Endothelial cell of umbilical vein (primary cell): ENCODE measurements at regions not wholly inside any gene's neighbourhood (a gene's known extent, or its start where the extent isn't known, plus 50 kb on each side); places are given as distances from the start of the nearest gene placed in this dataset.

Experiments used
- BruUV-seq: library from RNA; stranded (reverse); fragments of 400-500 nt; replicated peaks from 2 replicates; lab custom pipeline; 2021; lab: Mats Ljungman, UMichigan
- CTCF ChIA-PET: fragments of 300-600, 350-600 bp; sonication (Branson Sonifier 250); formaldehyde crosslinking; loops from one replicate; lab custom pipeline; 2021; ENCODE audit warnings: antibody characterized with exemption, inconsistent platforms; lab: Charles Lee
- POLR2A ChIA-PET: fragments of 300-600, 350-600 bp; sonication (Branson Sonifier 250); formaldehyde crosslinking; loops from one replicate; lab custom pipeline; 2021; ENCODE audit warnings: antibody characterized with exemption, inconsistent platforms; lab: Charles Lee
- DNase-seq: peaks from one replicate; pipeline ENCODE4 v3.0.0-alpha.2; 2011; ENCODE audit warnings: low read depth, low spot score
- FAIRE-seq: peaks from 2 replicates; lab custom pipeline; 2011; peaks lifted over from hg19 to GRCh38; lab: Jason Lieb, UNC
- H2AFZ ChIP-seq: 2 replicates; pipeline ENCODE4 v1.6.0; 2012; ENCODE audit warnings: low read depth, low read length, control low read depth, inconsistent platforms
- H3K27ac ChIP-seq: 2 replicates; pipeline ENCODE4 v1.5.1; 2011; ENCODE audit warnings: low read depth, mild to moderate bottlenecking, control low read depth, low read length, moderate library complexity; ENCODE audit not compliant: insufficient read depth
- H3K27me3 ChIP-seq, 2 experiments: 2 replicates each; pipeline versions ENCODE4 v1.6.0 to v1.6.1; 2011; ENCODE audit warnings: low read length in 2 of 2, mixed read lengths in 1 of 2; ENCODE audit not compliant: control insufficient read depth in 2 of 2, insufficient read depth in 2 of 2
- H3K36me3 ChIP-seq, 2 experiments: 2 replicates in 1 of 2; 3 replicates in 1 of 2; pipeline ENCODE4 v1.5.1; 2011; ENCODE audit warnings: low read length in 2 of 2, mild to moderate bottlenecking in 1 of 2, moderate library complexity in 1 of 2; ENCODE audit not compliant: control insufficient read depth in 2 of 2, insufficient read depth in 2 of 2; ENCODE audit errors: extremely low read depth in 1 of 2
- H3K4me1 ChIP-seq: 3 replicates; pipeline ENCODE4 v1.5.1; 2011; ENCODE audit warnings: mild to moderate bottlenecking, low read length; ENCODE audit not compliant: control insufficient read depth, insufficient read depth; ENCODE audit errors: extremely low read depth
- H3K4me2 ChIP-seq: 2 replicates; pipeline ENCODE4 v1.6.1; 2011; ENCODE audit warnings: low read length, control low read depth, mixed read lengths; ENCODE audit not compliant: insufficient read depth
- H3K4me3 ChIP-seq, 3 experiments: fragments of 200-600 bp in 1 of 3; sonication (generic), shearing (Covaris generic) in 1 of 3; replicated peaks in 1 of 3; 2 replicates each; pipeline ENCODE4 v1.5.1; 2011 to 2016; ENCODE audit warnings: control low read depth in 3 of 3, low read length in 3 of 3, mild to moderate bottlenecking in 2 of 3, inconsistent platforms in 1 of 3, low read depth in 1 of 3, moderate library complexity in 1 of 3; ENCODE audit not compliant: insufficient read depth in 1 of 3
- H3K79me2 ChIP-seq: 2 replicates; pipeline ENCODE4 v1.6.0; 2012; ENCODE audit warnings: low read length, inconsistent platforms; ENCODE audit not compliant: control insufficient read depth, insufficient read depth
- H3K9ac ChIP-seq: replicated peaks from 2 replicates; pipeline ENCODE3; 2011; ENCODE audit warnings: low read length, control low read depth; ENCODE audit not compliant: insufficient read depth; ENCODE audit errors: extremely low read depth
- H3K9me1 ChIP-seq: replicated peaks from 3 replicates; pipeline ENCODE4 v1.6.0; 2011; ENCODE audit warnings: mild to moderate bottlenecking, low read length; ENCODE audit not compliant: control insufficient read depth, insufficient read depth; ENCODE audit errors: extremely low read depth
- H3K9me3 ChIP-seq: replicated peaks from 2 replicates; pipeline ENCODE4 v1.5.1; 2012; ENCODE audit warnings: low read length, inconsistent platforms; ENCODE audit not compliant: control insufficient read depth, insufficient read depth
- H4K20me1 ChIP-seq: replicated peaks from 2 replicates; pipeline ENCODE3; 2011; ENCODE audit warnings: mild to moderate bottlenecking, low read length; ENCODE audit not compliant: control insufficient read depth, insufficient read depth; ENCODE audit errors: extremely low read depth
- EZH2 ChIP-seq: IDR thresholded peaks from 2 replicates; pipeline ENCODE4 v1.6.1; 2012; ENCODE audit warnings: borderline replicate concordance, low read depth, mild to moderate bottlenecking, moderate library complexity, low read length, inconsistent platforms; ENCODE audit not compliant: severe bottlenecking
- FOS ChIP-seq: IDR thresholded peaks from 2 replicates; pipeline ENCODE4 v1.6.1; 2011; ENCODE audit warnings: mild to moderate bottlenecking, low read length, moderate library complexity, borderline replicate concordance; ENCODE audit not compliant: insufficient read depth
- GATA2 ChIP-seq: IDR thresholded peaks from 2 replicates; pipeline ENCODE4 v1.7.0; 2011; ENCODE audit warnings: low read depth, mild to moderate bottlenecking, moderate library complexity, mixed read lengths, low read length; ENCODE audit not compliant: insufficient read length, insufficient read depth
- JUN ChIP-seq: IDR thresholded peaks from 2 replicates; pipeline ENCODE4 v1.6.1; 2011; ENCODE audit warnings: borderline replicate concordance, low read depth; ENCODE audit not compliant: insufficient read length, insufficient read depth
- MAX ChIP-seq: IDR thresholded peaks from 2 replicates; pipeline ENCODE4 v1.6.1; 2011; ENCODE audit not compliant: insufficient read depth, insufficient read length
- MYC ChIP-seq: IDR thresholded peaks from one replicate; pipeline ENCODE4 v1.6.1; 2011; ENCODE audit warnings: mild to moderate bottlenecking, low read depth, low read length
- POLR2A ChIP-seq: IDR thresholded peaks from 2 replicates; pipeline ENCODE4 v1.6.1; 2012; ENCODE audit warnings: low read depth, mild to moderate bottlenecking, control low read depth, low read length
- POLR2AphosphoS5 ChIP-seq: IDR thresholded peaks from 2 replicates; pipeline ENCODE4 v1.6.1; 2012; ENCODE audit warnings: low read depth, mild to moderate bottlenecking, control low read depth, low read length, moderate library complexity; ENCODE audit not compliant: insufficient read depth
- dilution Hi-C: fragments of 300-500 bp; cut with MboI; formaldehyde crosslinking; loops from one replicate; pipeline ENCODE4 v1.15.0; 2019; ENCODE audit warnings: low sequenced_read_pairs; ENCODE audit not compliant: extremely low pct_ligation_motif_present
- intact Hi-C: fragments of 100-400 bp; cut with micrococcal nuclease; formaldehyde crosslinking; loops from one replicate; pipeline ENCODE4 v1.10.0; 2022
- TF ChIP-seq, protein P1 (sequence below), 2 donors: IDR thresholded peaks; 1 replicate in 1 of 2; 2 replicates in 1 of 2; pipeline ENCODE4 v1.5.1; 2011; ENCODE audit warnings: low read length in 2 of 2, mild to moderate bottlenecking in 2 of 2, moderate library complexity in 2 of 2, control low read depth in 1 of 2, inconsistent platforms in 1 of 2, low read depth in 1 of 2; ENCODE audit not compliant: insufficient read depth in 1 of 2; ENCODE audit errors: extremely low read depth in 1 of 2

DNA sequence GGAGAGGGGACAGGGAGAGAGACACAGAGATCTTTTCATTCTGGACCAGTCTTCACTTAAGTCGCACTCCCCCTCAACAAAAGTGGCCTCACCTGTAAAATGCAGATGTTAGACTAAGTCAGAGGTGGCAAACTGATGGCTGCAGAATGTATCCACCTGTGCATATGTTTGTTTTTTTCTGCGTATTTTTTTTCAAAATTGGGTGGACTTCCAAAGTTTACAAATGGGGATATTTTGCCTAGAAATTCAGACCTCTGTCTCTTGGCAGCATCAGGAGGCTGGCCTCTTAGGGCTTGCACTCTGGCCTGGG is 525.0 kb downstream of the MATN1 start:
- Histone ChIP-seq H3K9me3 (no peaks in the 10 kb centered on the region), H3K9me1 (no peaks in the 10 kb centered on the region), H3K4me1 (no peaks in the 10 kb centered on the region), H3K27me3 (no peaks in the 10 kb centered on the region), H3K9ac (no peak overlapping the region), H3K4me3 (no peak overlapping the region), H3K36me3 (no peaks in the 10 kb centered on the region), H3K27ac (no peak overlapping the region), H3K4me2 (no peak overlapping the region), H4K20me1 (no peaks in the 10 kb centered on the region), H3K79me2 (no peaks in the 10 kb centered on the region), H2AFZ (no peak overlapping the region)
- TF ChIP-seq FOS (no peak), POLR2A (no peak), MYC (no peak), EZH2 (no peak), JUN (no peak), POLR2AphosphoS5 (no peak), GATA2 (no peak), MAX (no peak)
- TF ChIP-seq, protein P1, sequence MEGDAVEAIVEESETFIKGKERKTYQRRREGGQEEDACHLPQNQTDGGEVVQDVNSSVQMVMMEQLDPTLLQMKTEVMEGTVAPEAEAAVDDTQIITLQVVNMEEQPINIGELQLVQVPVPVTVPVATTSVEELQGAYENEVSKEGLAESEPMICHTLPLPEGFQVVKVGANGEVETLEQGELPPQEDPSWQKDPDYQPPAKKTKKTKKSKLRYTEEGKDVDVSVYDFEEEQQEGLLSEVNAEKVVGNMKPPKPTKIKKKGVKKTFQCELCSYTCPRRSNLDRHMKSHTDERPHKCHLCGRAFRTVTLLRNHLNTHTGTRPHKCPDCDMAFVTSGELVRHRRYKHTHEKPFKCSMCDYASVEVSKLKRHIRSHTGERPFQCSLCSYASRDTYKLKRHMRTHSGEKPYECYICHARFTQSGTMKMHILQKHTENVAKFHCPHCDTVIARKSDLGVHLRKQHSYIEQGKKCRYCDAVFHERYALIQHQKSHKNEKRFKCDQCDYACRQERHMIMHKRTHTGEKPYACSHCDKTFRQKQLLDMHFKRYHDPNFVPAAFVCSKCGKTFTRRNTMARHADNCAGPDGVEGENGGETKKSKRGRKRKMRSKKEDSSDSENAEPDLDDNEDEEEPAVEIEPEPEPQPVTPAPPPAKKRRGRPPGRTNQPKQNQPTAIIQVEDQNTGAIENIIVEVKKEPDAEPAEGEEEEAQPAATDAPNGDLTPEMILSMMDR (IDR thresholded peaks at IDR 0.05; ENCODE audit: extremely low read depth in 1 of 2, insufficient read depth in 1 of 2, low read depth in 1 of 2, low read length in 2 of 2), result no peak
- BruUV-seq, result no TSS peak
- POLR2A ChIA-PET, result no interaction called here
- DNase-seq, result no peak
- FAIRE-seq, result no peak
- CTCF ChIA-PET, result no interaction called here
- dilution Hi-C loops (no loop called here), intact Hi-C loops (no loop called here)
